ENCODE measurements at regions not wholly inside any gene's neighbourhood (a gene's known extent, or its start where the extent isn't known, plus 50 kb on each side); places are given as distances from the start of the nearest gene placed in this dataset.
"Not testable (repeated sequence)": the region's sequence is repeated elsewhere in the genome, so short reads cannot be mapped to it uniquely, and the experiment has no call there.

DNA sequence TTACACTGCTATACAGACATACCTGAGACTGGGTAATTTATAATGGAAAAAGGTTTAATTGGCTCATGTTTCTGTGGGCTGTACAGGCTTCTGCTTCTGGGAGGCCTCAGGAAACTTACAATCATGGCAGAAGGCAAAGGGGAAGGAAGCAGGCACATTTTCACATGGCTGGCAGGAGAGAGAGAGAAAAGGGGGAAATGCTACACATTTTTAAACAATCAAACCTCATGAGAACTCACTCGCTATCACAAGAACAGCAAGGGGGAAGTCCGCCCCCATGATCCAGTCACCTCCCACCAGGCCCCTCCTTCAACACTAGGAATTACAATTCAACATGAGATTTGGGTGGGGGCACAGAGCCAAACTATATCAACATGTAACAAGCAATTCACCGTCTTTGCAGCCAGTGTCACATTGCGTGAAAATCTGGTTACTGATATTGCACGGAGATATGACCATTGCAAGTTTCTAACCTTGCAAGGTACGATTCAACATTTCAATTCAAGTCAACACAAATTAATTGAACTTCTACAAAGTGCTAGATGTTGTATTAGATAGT is 61.7 kb upstream of the RELL1 start:
- H3K4me3 ChIP-seq (replicated peaks; ENCODE audit: low read depth, low read length), result no peak overlapping the region
- no peak for DNase-seq (ENCODE audit: extremely low read depth, insufficient read length)
- H3K36me3 ChIP-seq (ENCODE audit: control insufficient read depth, insufficient read depth, low read length), result no peaks in the 10 kb centered on the region
- TF ChIP-seq, protein P1, sequence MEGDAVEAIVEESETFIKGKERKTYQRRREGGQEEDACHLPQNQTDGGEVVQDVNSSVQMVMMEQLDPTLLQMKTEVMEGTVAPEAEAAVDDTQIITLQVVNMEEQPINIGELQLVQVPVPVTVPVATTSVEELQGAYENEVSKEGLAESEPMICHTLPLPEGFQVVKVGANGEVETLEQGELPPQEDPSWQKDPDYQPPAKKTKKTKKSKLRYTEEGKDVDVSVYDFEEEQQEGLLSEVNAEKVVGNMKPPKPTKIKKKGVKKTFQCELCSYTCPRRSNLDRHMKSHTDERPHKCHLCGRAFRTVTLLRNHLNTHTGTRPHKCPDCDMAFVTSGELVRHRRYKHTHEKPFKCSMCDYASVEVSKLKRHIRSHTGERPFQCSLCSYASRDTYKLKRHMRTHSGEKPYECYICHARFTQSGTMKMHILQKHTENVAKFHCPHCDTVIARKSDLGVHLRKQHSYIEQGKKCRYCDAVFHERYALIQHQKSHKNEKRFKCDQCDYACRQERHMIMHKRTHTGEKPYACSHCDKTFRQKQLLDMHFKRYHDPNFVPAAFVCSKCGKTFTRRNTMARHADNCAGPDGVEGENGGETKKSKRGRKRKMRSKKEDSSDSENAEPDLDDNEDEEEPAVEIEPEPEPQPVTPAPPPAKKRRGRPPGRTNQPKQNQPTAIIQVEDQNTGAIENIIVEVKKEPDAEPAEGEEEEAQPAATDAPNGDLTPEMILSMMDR (IDR thresholded peaks at IDR 0.05; ENCODE audit: insufficient read depth, low read length, poor library complexity, severe bottlenecking), result no peak
- H3K27me3 ChIP-seq (replicated peaks; ENCODE audit: control insufficient read depth, insufficient read depth, low read length), result no peaks in the 10 kb centered on the region

DNA sequence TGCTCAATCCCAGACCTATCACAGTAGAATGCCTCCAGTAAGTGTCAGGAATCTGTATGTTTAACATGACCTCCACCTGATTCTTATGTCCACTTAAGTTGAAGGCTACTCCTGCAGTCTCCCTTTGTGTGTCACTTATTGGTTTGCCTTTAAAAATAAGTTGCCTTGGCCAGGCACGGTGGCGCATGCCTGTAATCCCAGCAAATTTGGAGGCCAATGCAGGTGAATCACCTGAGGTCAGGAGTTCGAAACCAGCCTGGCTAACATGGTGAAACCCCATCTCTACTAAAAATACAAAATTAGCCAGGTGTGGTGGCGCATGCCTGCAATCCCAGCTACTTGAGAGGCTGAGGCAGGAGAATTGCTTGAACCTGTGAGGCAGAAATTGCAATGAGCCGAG is 60.7 kb upstream of the RELL1 start:
- DNase-seq (ENCODE audit: extremely low read depth, insufficient read length); H3K27me3 ChIP-seq (replicated peaks; ENCODE audit: control insufficient read depth, insufficient read depth, low read length); H3K36me3 ChIP-seq (ENCODE audit: control insufficient read depth, insufficient read depth, low read length); H3K4me3 ChIP-seq (replicated peaks; ENCODE audit: low read depth, low read length): not testable (repeated sequence)

DNA sequence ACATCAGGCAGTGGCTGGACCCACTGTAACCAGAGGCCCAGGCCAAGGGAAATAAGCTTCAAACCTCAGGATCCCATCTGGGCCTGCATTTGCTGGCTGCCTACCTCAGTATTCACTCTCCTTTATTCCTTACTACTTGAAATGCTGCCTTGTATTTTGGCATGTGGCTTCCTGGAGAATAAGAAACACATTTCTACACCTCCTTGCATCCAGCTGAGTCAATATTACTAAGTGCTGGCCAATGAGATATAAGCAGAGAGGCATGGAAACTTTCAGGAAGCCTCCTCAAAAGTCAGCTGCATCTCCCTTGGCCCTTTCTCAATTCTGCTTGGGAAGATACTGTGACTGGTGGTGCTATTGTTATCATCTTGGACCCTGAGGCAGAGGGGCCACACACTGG is 59.8 kb upstream of the RELL1 start:
- DNase-seq (ENCODE audit: extremely low read depth, insufficient read length), result no peak
- no peaks in the 10 kb centered on the region for H3K27me3 ChIP-seq (replicated peaks; ENCODE audit: control insufficient read depth, insufficient read depth, low read length)
- no peaks in the 10 kb centered on the region for H3K36me3 ChIP-seq (ENCODE audit: control insufficient read depth, insufficient read depth, low read length)
- TF ChIP-seq, protein P1 (IDR thresholded peaks at IDR 0.05; ENCODE audit: insufficient read depth, low read length, poor library complexity, severe bottlenecking), result no peak
- H3K4me3 ChIP-seq (replicated peaks; ENCODE audit: low read depth, low read length), result no peak overlapping the region

DNA sequence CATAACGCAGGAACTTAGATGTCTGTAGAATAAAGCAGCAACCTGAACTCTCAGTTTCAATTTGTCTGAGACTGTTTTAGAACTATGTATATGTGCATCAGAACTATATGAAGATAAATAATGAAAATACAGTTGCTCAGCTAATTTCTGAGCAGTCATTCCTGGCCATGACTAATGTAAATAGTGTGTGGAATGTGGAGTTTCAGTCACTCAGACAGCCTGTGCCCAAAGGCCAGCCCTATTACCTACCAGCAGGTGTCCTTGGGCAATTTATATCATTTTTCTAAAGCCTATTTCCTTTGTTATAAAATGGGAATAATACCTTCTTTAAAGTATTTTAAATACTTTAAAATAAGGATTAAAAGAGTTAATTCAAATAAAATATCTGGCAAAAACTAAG is 56.0 kb upstream of the RELL1 start:
- DNase-seq (ENCODE audit: extremely low read depth, insufficient read length), result no peak
- no peaks in the 10 kb centered on the region for H3K27me3 ChIP-seq (replicated peaks; ENCODE audit: control insufficient read depth, insufficient read depth, low read length)
- no peaks in the 10 kb centered on the region for H3K36me3 ChIP-seq (ENCODE audit: control insufficient read depth, insufficient read depth, low read length)
- TF ChIP-seq, protein P1 (IDR thresholded peaks at IDR 0.05; ENCODE audit: insufficient read depth, low read length, poor library complexity, severe bottlenecking), result no peak
- no peak overlapping the region for H3K4me3 ChIP-seq (replicated peaks; ENCODE audit: low read depth, low read length)

DNA sequence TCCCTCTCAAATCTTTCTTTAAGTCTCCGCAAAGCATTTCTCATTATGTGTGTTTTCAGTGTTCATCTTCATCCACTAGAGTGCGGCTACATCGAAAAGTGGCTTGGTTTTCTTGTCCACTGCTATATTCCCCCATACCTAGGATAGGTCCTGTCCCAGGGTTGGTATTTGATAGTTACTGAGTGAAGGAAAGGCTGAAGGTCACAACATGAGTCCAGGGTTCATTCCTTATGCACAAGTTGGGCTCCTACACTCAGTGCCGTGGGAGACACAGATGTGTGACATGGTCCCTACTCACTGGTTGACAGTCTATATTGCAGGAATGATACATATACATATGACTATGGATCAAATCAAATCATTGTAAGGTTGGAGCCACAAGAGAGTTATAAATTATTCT is 55.4 kb upstream of the RELL1 start:
- TF ChIP-seq, protein P1 (IDR thresholded peaks at IDR 0.05; ENCODE audit: insufficient read depth, low read length, poor library complexity, severe bottlenecking), result no peak
- H3K36me3 ChIP-seq (ENCODE audit: control insufficient read depth, insufficient read depth, low read length), result no peaks in the 10 kb centered on the region
- no peaks in the 10 kb centered on the region for H3K27me3 ChIP-seq (replicated peaks; ENCODE audit: control insufficient read depth, insufficient read depth, low read length)
- no peak overlapping the region for H3K4me3 ChIP-seq (replicated peaks; ENCODE audit: low read depth, low read length)
- DNase-seq (ENCODE audit: extremely low read depth, insufficient read length), result no peak

DNA sequence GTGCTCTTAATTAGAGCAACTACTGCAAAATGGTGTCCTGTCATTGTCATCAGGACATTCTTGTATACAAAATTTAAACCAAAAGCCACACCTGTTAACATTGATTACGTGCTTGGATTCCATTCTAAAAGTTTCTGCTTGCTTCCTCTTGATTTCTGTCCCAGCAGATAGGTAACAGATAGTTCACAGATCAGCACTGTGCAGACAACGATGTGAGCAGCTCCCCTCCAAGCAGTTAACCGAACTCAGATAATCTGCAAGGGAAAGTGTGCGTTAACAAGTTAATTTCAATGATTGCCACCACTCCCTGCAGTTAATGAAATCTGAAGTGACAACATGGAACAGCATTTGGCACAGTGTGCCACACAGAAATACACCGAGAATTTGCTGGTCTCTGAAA is 54.4 kb upstream of the RELL1 start:
- no peaks in the 10 kb centered on the region for H3K27me3 ChIP-seq (replicated peaks; ENCODE audit: control insufficient read depth, insufficient read depth, low read length)
- no peak overlapping the region for H3K4me3 ChIP-seq (replicated peaks; ENCODE audit: low read depth, low read length)
- no peak for DNase-seq (ENCODE audit: extremely low read depth, insufficient read length)
- TF ChIP-seq, protein P1 (IDR thresholded peaks at IDR 0.05; ENCODE audit: insufficient read depth, low read length, poor library complexity, severe bottlenecking), result no peak
- H3K36me3 ChIP-seq (ENCODE audit: control insufficient read depth, insufficient read depth, low read length), result no peaks in the 10 kb centered on the region
